ENCODE measurements at regions not wholly inside any gene's neighbourhood (a gene's known extent, or its start where the extent isn't known, plus 50 kb on each side); places are given as distances from the start of the nearest gene placed in this dataset.
A peak's percentile ranks its signal among the peaks of the same experiment; 100 is the strongest.

GRCh38 chr13:106277484-106278154 is 257.8 kb downstream of the EFNB2 start:
- Histone ChIP-seq H3K9me2 (ENCODE audit: insufficient read depth) (no peaks in the 10 kb centered on the region), H3K4me1 (ENCODE audit: insufficient read depth) (peaks cover 3% of the 10 kb centered on the region; the same call in 1 of the 2 replicates), H3K9ac (no peak overlapping the region), H2AFZ (no peak overlapping the region), H4K20me1 (ENCODE audit: insufficient read depth) (no peaks in the 10 kb centered on the region), H3K27me3 (replicated peaks; ENCODE audit: insufficient read depth) (no peaks in the 10 kb centered on the region), H3K4me2 (ENCODE audit: unreplicated experiment) (no peak overlapping the region), H3F3A (ENCODE audit: insufficient read depth) (no peaks in the 10 kb centered on the region), H3K36me3 (ENCODE audit: low read depth) (no peaks in the 10 kb centered on the region), H3K27ac (no peak overlapping the region), H3K4me3 (no peak overlapping the region), H3K9me3 (ENCODE audit: low read depth) (no peaks in the 10 kb centered on the region), H3K79me2 (ENCODE audit: insufficient read depth) (no peaks in the 10 kb centered on the region)
- no peak for TF ChIP-seq EZH2phosphoT487 (IDR thresholded peaks at IDR 0.05; ENCODE audit: insufficient read depth, low read depth)
- TF ChIP-seq EZH2 (IDR thresholded peaks at IDR 0.05; ENCODE audit: insufficient read depth, poor library complexity, severe bottlenecking), result no peak
- DNase-seq, result no peak
- WGBS, 2 experiments (ENCODE audit: low coverage in 1 of 2, low lambda C conversion rate in 2 of 2, missing lambda C conversion rate in 2 of 2), result 74 to 79% methylated on average over 10 of the region's 10 CpGs
- in situ Hi-C loops (cut with MboI), result no loop called here

- H3K9ac ChIP-seq, result no peak overlapping the region
- no peaks in the 10 kb centered on the region for H3K79me2 ChIP-seq (ENCODE audit: insufficient read depth)
- no peak overlapping the region for H2AFZ ChIP-seq
- peaks cover 3% of the 10 kb centered on the region; the same call in 1 of the 2 replicates for H3K4me1 ChIP-seq (ENCODE audit: insufficient read depth)
- no peaks in the 10 kb centered on the region for H3K9me2 ChIP-seq (ENCODE audit: insufficient read depth)
- TF ChIP-seq EZH2 (IDR thresholded peaks at IDR 0.05; ENCODE audit: insufficient read depth, poor library complexity, severe bottlenecking) (no peak), EZH2phosphoT487 (IDR thresholded peaks at IDR 0.05; ENCODE audit: insufficient read depth, low read depth) (no peak)
- no peak for DNase-seq
- WGBS, 2 experiments (ENCODE audit: low coverage in 1 of 2, low lambda C conversion rate in 2 of 2, missing lambda C conversion rate in 2 of 2), result 82 to 89% methylated on average over 4 of the region's 4 CpGs
- in situ Hi-C loops (cut with MboI), result no loop called here
- no peaks in the 10 kb centered on the region for H3K36me3 ChIP-seq (ENCODE audit: low read depth)
- no peak overlapping the region for H3K27ac ChIP-seq
- no peaks in the 10 kb centered on the region for H3K27me3 ChIP-seq (replicated peaks; ENCODE audit: insufficient read depth)
- no peaks in the 10 kb centered on the region for H3K9me3 ChIP-seq (ENCODE audit: low read depth)
- no peaks in the 10 kb centered on the region for H4K20me1 ChIP-seq (ENCODE audit: insufficient read depth)
- H3K4me3 ChIP-seq, result no peak overlapping the region
- H3F3A ChIP-seq (ENCODE audit: insufficient read depth), result no peaks in the 10 kb centered on the region
- no peak overlapping the region for H3K4me2 ChIP-seq (ENCODE audit: unreplicated experiment)
Observed at GRCh38 chr13:106276876-106277275, 258.6 kb downstream of the EFNB2 start.

- Histone ChIP-seq H3K36me3 (ENCODE audit: low read depth) (no peaks in the 10 kb centered on the region), H3K4me3 (no peak overlapping the region), H3K9me3 (ENCODE audit: low read depth) (no peaks in the 10 kb centered on the region), H2AFZ (no peak overlapping the region; the same call in 1 of the 2 replicates), H3K4me2 (ENCODE audit: unreplicated experiment) (no peak overlapping the region), H4K20me1 (ENCODE audit: insufficient read depth) (no peaks in the 10 kb centered on the region), H3K9ac (no peak overlapping the region), H3F3A (ENCODE audit: insufficient read depth) (no peaks in the 10 kb centered on the region), H3K9me2 (ENCODE audit: insufficient read depth) (no peaks in the 10 kb centered on the region), H3K4me1 (ENCODE audit: insufficient read depth) (peaks cover 3% of the 10 kb centered on the region; the same call in 1 of the 2 replicates), H3K79me2 (ENCODE audit: insufficient read depth) (no peaks in the 10 kb centered on the region), H3K27me3 (replicated peaks; ENCODE audit: insufficient read depth) (no peaks in the 10 kb centered on the region), H3K27ac (no peak overlapping the region)
- no peak for DNase-seq
- in situ Hi-C loops (cut with MboI), result no loop called here
- TF ChIP-seq EZH2phosphoT487 (IDR thresholded peaks at IDR 0.05; ENCODE audit: insufficient read depth, low read depth), result no peak
- TF ChIP-seq EZH2 (IDR thresholded peaks at IDR 0.05; ENCODE audit: insufficient read depth, poor library complexity, severe bottlenecking), result no peak
- 19 to 21% methylated on average over 4 of the region's 4 CpGs for WGBS, 2 experiments (ENCODE audit: low coverage in 1 of 2, low lambda C conversion rate in 2 of 2, missing lambda C conversion rate in 2 of 2)
Observed at GRCh38 chr13:106275446-106276032, 259.9 kb downstream of the EFNB2 start.

GRCh38 chr13:106274551-106275203 is 260.8 kb downstream of the EFNB2 start:
- Histone ChIP-seq H2AFZ (no peak overlapping the region), H3K27me3 (replicated peaks; ENCODE audit: insufficient read depth) (no peaks in the 10 kb centered on the region), H3K4me1 (ENCODE audit: insufficient read depth) (peaks cover 3% of the 10 kb centered on the region; the same call in 1 of the 2 replicates), H3K36me3 (ENCODE audit: low read depth) (no peaks in the 10 kb centered on the region), H3F3A (ENCODE audit: insufficient read depth) (no peaks in the 10 kb centered on the region), H3K4me3 (no peak overlapping the region), H3K9me3 (ENCODE audit: low read depth) (no peaks in the 10 kb centered on the region), H3K9me2 (ENCODE audit: insufficient read depth) (no peaks in the 10 kb centered on the region), H3K4me2 (ENCODE audit: unreplicated experiment) (no peak overlapping the region), H3K79me2 (ENCODE audit: insufficient read depth) (no peaks in the 10 kb centered on the region), H3K9ac (no peak overlapping the region), H3K27ac (no peak overlapping the region), H4K20me1 (ENCODE audit: insufficient read depth) (no peaks in the 10 kb centered on the region)
- WGBS, 2 experiments (ENCODE audit: low coverage in 1 of 2, low lambda C conversion rate in 2 of 2, missing lambda C conversion rate in 2 of 2), result 80 to 86% methylated on average over 3 of the region's 3 CpGs
- DNase-seq, result peak; percentile 4
- in situ Hi-C loops (cut with MboI), result no loop called here
- TF ChIP-seq EZH2 (IDR thresholded peaks at IDR 0.05; ENCODE audit: insufficient read depth, poor library complexity, severe bottlenecking), result no peak
- no peak for TF ChIP-seq EZH2phosphoT487 (IDR thresholded peaks at IDR 0.05; ENCODE audit: insufficient read depth, low read depth)
